Heart right ventricle (tissue), 16 donors: ENCODE measurements at regions not wholly inside any gene's neighbourhood (a gene's known extent, or its start where the extent isn't known, plus 50 kb on each side); places are given as distances from the start of the nearest gene placed in this dataset.

Experiments
- ATAC-seq, 8 donors: fragments of 200-7000 bp; cut with Tn5 transposase; one replicate each; pipeline ENCODE4 v1.9.1; 2020; ENCODE audit warnings: mild to moderate bottlenecking in 8 of 8, moderate library complexity in 8 of 8, moderate number of reproducible peaks in 1 of 8
- DNase-seq, 2 donors: peaks; one replicate each; pipeline ENCODE4 v3.0.0-alpha.2; 2020
- H3K27ac ChIP-seq, 10 donors: fragments of 200-600 bp; sonication (generic) in 2 of 10; one replicate each; pipeline versions ENCODE4 v1.5.0 to v1.8.0; 2020 to 2022; ENCODE audit warnings: mild to moderate bottlenecking in 3 of 10
- H3K27me3 ChIP-seq, 7 donors: fragments of 200-600 bp; one replicate each; pipeline ENCODE4 v1.8.0; 2021 to 2022; ENCODE audit warnings: mild to moderate bottlenecking in 2 of 7
- H3K36me3 ChIP-seq, 9 donors: fragments of 200-600 bp; sonication (generic) in 1 of 9; one replicate each; pipeline versions ENCODE4 v1.5.0 to v1.8.0; 2020 to 2022; ENCODE audit warnings: mild to moderate bottlenecking in 2 of 9
- H3K4me1 ChIP-seq, 9 donors: fragments of 200-600 bp; sonication (generic) in 1 of 9; one replicate each; pipeline versions ENCODE4 v1.5.0 to v1.8.0; 2020 to 2022; ENCODE audit warnings: mild to moderate bottlenecking in 4 of 9
- H3K4me3 ChIP-seq, 10 donors: fragments of 200-600 bp; sonication (generic) in 2 of 10; one replicate each; pipeline versions ENCODE4 v1.5.0 to v1.8.0; 2020 to 2022; ENCODE audit warnings: mild to moderate bottlenecking in 7 of 10, moderate library complexity in 2 of 10
- H3K9me3 ChIP-seq, 11 donors: fragments of 200-600 bp in 10 of 11; sonication (generic) in 2 of 11; one replicate each; pipeline versions ENCODE4 v1.5.0 to v1.8.0; 2013 to 2022; ENCODE audit warnings: mild to moderate bottlenecking in 2 of 11, control low read depth in 1 of 11, moderate library complexity in 1 of 11
- WGBS, 2 donors: extraction: QIAGEN DNeasy Blood & Tissue Kit; methylation state at CpG; one replicate each; pipeline ENCODE4 v1.1.7; 2013; ENCODE audit warnings: inconsistent platforms in 1 of 2; 5-methylcytosine and 5-hydroxymethylcytosine counted together
- intact Hi-C, 10 donors: fragments of 100-400 bp; cut with DNase I; formaldehyde crosslinking; loops; one replicate each; pipeline versions ENCODE4 v1.11.1 to v1.14.2; 2022
- TF ChIP-seq, protein P1 (sequence below), 9 donors: fragments of 200-600 bp; sonication (generic) in 2 of 9; IDR thresholded peaks; one replicate each; pipeline versions ENCODE4 v1.5.0 to v1.8.0; 2021 to 2022; ENCODE audit warnings: antibody characterized with exemption in 9 of 9, mild to moderate bottlenecking in 5 of 9, moderate library complexity in 1 of 9
- donor health status: Arrhythmogenic right ventricular cardiomyopathy.
- donor health status: ischemic (EF 13 %, LVEDD 7.1; RV severe dilation, severe dysfunction).
- donor health status: healthy with polysubstance abuse.
- donor health status: DM: no; HTN: yes; CAD: no.
- donor health status: DM: no; HTN: no; CAD: no.
- donor health status: ischemic (EF 25% LVEDD 6.9; RV normal size, moderate dysfunction).
- donor health status: ischemic (EF 25% LVEDD 5.7; RV mildly dilated, moderate dysfunction).
- donor health status: healthy.
- donor health status: DM: yes; HTN: yes; CAD: no.
- donor health status: Ischemic cardiomyopathy.
- donor health status: ischemic (EF 35%, LVEDD 5.7; RV mildly dilated, moderate dysfunction).
- donor health status: nonischemic (EF 11% LVEDD 7.7; RV severe dilation, severe dysfunction).
- donor health status: DM: yes; HTN: yes; CAD: no.
- donor health status: PGD.
- donor health status: ischemic (EF 29% LVEDD 5.4; RV normal size, mild dysfunction).
- donor health status: nonischemic (EF 23%, LVEDD 6.1; RV moderate dilation, normal function).

DNA sequence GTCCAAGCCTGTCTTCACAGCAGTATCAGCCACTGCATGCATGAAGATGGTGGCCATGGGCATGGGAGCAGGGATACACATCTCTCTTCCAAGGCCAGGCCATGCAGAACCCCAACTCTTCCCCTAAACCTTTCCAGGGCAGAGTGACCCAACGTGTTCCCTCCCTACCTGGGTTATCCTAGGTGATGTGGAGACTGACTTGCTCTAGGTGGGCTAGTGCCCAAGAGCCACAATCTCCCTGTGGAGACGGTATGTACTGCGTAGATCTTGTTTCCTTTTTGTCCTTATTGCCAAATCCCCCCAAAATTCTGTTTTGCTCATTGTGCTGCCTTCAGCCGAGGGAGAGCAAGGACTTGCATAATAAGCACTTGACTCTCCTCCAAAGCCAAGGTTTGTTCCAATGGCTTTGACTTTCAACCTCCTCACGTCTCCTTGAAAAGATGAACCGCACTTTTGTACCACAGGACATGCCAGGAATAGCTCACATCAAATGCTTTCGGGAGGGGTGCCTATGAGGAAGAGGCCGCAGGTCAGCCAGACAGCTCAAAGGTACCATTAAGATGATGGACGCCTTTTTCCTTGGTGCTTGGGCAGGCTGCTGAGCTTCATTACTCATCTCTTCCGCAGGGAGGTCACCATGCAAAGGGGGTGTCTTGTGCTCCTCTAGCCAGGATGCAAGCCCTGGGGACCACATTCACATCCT lies 76.2 kb upstream of the GLI2 start:
- 75 to 81% methylated on average over 10 of the region's 10 CpGs for WGBS, 2 donors
- no peak overlapping the region for H3K4me3 ChIP-seq
- no peak overlapping the region for H3K27ac ChIP-seq
- DNase-seq (no peak), ATAC-seq (peak in 2 of 8 donors; percentile 48 to 58)
- H3K36me3 ChIP-seq: no peaks in the 10 kb centered on the region
- H3K27me3 ChIP-seq: peaks cover 0 to 21% (median 10%) of the 10 kb centered on the region in 7 donors
- peaks cover 0 to 23% (median 13%) of the 10 kb centered on the region in 9 donors for H3K4me1 ChIP-seq
- intact Hi-C loops: no loop called here
- TF ChIP-seq, protein P1, sequence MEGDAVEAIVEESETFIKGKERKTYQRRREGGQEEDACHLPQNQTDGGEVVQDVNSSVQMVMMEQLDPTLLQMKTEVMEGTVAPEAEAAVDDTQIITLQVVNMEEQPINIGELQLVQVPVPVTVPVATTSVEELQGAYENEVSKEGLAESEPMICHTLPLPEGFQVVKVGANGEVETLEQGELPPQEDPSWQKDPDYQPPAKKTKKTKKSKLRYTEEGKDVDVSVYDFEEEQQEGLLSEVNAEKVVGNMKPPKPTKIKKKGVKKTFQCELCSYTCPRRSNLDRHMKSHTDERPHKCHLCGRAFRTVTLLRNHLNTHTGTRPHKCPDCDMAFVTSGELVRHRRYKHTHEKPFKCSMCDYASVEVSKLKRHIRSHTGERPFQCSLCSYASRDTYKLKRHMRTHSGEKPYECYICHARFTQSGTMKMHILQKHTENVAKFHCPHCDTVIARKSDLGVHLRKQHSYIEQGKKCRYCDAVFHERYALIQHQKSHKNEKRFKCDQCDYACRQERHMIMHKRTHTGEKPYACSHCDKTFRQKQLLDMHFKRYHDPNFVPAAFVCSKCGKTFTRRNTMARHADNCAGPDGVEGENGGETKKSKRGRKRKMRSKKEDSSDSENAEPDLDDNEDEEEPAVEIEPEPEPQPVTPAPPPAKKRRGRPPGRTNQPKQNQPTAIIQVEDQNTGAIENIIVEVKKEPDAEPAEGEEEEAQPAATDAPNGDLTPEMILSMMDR (IDR thresholded peaks at IDR 0.05): no peak
- peaks cover 0 to 5% (median 2%) of the 10 kb centered on the region in 11 donors for H3K9me3 ChIP-seq

DNA sequence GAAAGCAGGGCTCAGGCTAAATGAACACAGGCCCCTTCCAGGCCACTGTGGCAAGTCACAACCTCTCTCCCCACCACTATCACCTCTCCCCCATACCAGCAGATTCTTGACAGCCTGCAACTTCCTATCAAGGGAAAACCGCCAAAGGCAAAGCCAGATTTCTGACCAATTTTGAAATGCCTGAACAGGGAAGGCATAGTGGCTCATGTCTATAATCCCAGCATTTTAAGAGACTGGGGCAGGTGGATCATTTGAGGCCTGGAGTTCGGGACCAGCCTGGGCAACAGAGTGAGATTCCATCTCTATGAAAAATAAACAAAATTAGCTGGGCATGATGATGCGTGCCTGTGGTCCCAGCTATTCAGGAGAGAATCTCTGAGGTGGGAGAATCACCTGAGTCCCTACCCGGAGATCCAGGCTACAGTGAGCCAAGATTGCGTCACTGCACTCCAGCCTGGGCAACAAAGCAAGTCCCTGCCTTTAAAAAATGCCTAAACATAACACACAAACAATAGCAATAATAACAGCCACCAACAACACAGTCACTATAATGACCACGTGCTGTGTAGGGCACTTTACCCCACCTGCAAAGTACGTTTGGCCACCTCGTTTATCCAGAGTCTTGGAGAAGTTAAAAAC lies 75.5 kb upstream of the GLI2 start:
- TF ChIP-seq, protein P1 (IDR thresholded peaks at IDR 0.05): no peak
- DNase-seq (no peak), ATAC-seq (no peak)
- Histone ChIP-seq H3K27me3 (peaks cover 0 to 15% (median 2%) of the 10 kb centered on the region in 7 donors), H3K9me3 (peaks cover 0 to 11% (median 5%) of the 10 kb centered on the region in 11 donors), H3K4me3 (no peak overlapping the region), H3K36me3 (no peaks in the 10 kb centered on the region), H3K27ac (no peak overlapping the region), H3K4me1 (peaks cover 0 to 23% (median 13%) of the 10 kb centered on the region in 9 donors)
- WGBS, 2 donors: 94% methylated on average over 8 of the region's 8 CpGs
- intact Hi-C loops: loop anchor here in 1 of 10 donors (10.0 kb wide), 1 partner anchor 105 kb away; no protein-coding TSS in a partner anchor

DNA sequence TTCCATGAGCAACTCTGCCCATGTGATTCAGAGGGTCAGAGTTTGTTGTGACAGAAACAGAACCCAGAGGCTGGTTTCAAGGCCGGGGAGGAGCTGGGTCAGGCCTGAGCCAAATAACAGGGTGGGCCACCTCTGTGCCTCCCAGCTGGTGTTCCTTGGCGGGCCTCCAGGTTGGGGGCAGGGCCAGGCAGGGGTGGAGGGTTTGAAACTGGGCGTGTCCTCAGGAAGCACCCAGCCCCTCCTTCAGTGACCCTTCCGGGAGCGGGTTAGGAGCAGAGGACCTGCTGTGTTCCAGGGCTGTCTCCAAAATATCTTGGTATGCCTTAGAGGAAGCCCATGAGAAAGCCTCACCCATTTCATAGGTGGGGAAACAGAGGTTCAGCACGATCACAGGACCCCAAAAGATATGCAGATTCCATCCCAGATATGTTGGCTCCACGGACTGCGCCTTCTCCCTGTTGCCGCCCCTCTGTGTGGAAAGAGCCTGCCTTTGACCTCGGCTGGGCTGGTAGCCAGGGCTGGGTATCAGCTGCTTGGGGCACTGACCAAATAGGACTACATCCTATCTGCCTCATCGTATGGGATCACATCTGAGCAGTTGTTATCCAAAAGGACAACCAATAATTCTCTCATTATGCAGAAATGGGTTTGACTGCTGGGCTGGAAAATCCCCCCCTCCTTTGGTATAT lies 74.8 kb upstream of the GLI2 start:
- 57 to 58% methylated on average over 11 of the region's 11 CpGs for WGBS, 2 donors
- ATAC-seq (peak in 3 of 8 donors; percentile 23 to 41 (median 35)), DNase-seq (peak in 1 of 2 donors; percentile 39)
- no peak overlapping the region for H3K27ac ChIP-seq
- H3K4me1 ChIP-seq: peaks cover 0 to 23% (median 13%) of the 10 kb centered on the region in 9 donors
- no peaks in the 10 kb centered on the region for H3K36me3 ChIP-seq
- peaks cover 0 to 15% (median 0%) of the 10 kb centered on the region in 7 donors for H3K27me3 ChIP-seq
- H3K4me3 ChIP-seq: no peak overlapping the region
- peaks cover 0 to 19% (median 7%) of the 10 kb centered on the region in 11 donors for H3K9me3 ChIP-seq
- intact Hi-C loops: loop anchor here in 1 of 10 donors (10.0 kb wide), 1 partner anchor 106 kb away; no protein-coding TSS in a partner anchor
- TF ChIP-seq, protein P1 (IDR thresholded peaks at IDR 0.05): no peak

DNA sequence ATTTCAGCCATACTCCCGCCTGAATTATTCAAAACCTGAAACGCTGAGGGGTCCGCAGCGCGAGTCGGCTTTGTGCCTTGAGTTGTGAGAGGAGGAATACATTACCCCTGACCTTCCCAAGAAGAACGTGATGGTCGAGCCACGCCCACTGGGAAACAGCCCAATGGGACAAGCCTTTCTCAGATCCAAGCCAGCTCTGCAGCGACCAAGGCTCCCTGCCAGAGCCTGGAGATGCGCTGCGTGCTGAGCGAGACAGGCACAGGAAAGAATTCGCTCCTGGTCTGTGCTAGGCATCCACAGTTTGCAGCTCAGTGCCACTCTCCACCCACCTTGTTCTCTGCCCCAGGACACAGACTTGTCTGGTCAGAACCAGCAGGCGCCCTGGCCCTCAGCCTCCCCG lies 74.1 kb upstream of the GLI2 start:
- H3K27ac ChIP-seq: no peak overlapping the region
- DNase-seq: peak; percentile 63 to 76
- H3K4me3 ChIP-seq: no peak overlapping the region
- no peaks in the 10 kb centered on the region for H3K36me3 ChIP-seq
- WGBS, 2 donors: 17 to 18% methylated on average over 16 of the region's 16 CpGs
- TF ChIP-seq, protein P1 (IDR thresholded peaks at IDR 0.05): no peak
- ATAC-seq: peak; percentile 57 to 79 (median 72)
- H3K27me3 ChIP-seq: peaks cover 0 to 15% (median 0%) of the 10 kb centered on the region in 7 donors
- peaks cover 0 to 23% (median 13%) of the 10 kb centered on the region in 9 donors for H3K4me1 ChIP-seq
- intact Hi-C loops: loop anchor here in 1 of 10 donors (10.0 kb wide), 1 partner anchor 107 kb away; no protein-coding TSS in a partner anchor
- peaks cover 0 to 25% (median 12%) of the 10 kb centered on the region in 11 donors for H3K9me3 ChIP-seq
